Endometrial microvascular endothelial cells (primary cell): ENCODE measurements at regions not wholly inside any gene's neighbourhood (a gene's known extent, or its start where the extent isn't known, plus 50 kb on each side); places are given as distances from the start of the nearest gene placed in this dataset.
"Not testable (repeated sequence)": the region's sequence is repeated elsewhere in the genome, so short reads cannot be mapped to it uniquely, and the experiment has no call there.

Source experiments
- in situ Hi-C: cut with HindIII; loops from 2 replicates; pipeline ENCODE4 v1.10.0; 2017; ENCODE audit warnings: low sequenced_read_pairs, low pct_unique_long_range_greater_than_20kb; ENCODE audit errors: inconsistent ontology term

- in situ Hi-C loops: no loop called here
These were observed 505.4 kb downstream of the SUCLG1 start for GRCh38 chr2:83953697-83954096.

GRCh38 chr2:83951378-83951947, 507.6 kb downstream of the SUCLG1 start:
- in situ Hi-C loops: no loop called here

GRCh38 chr2:83949361-83949760, 509.7 kb downstream of the SUCLG1 start:
- in situ Hi-C loops: no loop called here

- in situ Hi-C loops: no loop called here
These were observed 514.9 kb downstream of the SUCLG1 start for GRCh38 chr2:83944191-83944590.

GRCh38 chr2:83943265-83943664, 515.8 kb downstream of the SUCLG1 start:
- in situ Hi-C loops: no loop called here

- in situ Hi-C loops: no loop called here
These were observed 517.2 kb downstream of the SUCLG1 start for GRCh38 chr2:83941886-83942285.

GRCh38 chr2:83933749-83934148, 525.3 kb downstream of the SUCLG1 start:
- in situ Hi-C loops: no loop called here

- in situ Hi-C loops: no loop called here
These were observed 535.5 kb downstream of the SUCLG1 start for GRCh38 chr2:83923531-83923930.

GRCh38 chr2:83916559-83916958, 542.5 kb downstream of the SUCLG1 start:
- in situ Hi-C loops: no loop called here

- in situ Hi-C loops: no loop called here
These were observed 543.7 kb downstream of the SUCLG1 start for GRCh38 chr2:83915381-83915780.

- in situ Hi-C loops: no loop called here
These were observed 550.3 kb downstream of the SUCLG1 start for GRCh38 chr2:83908750-83909149.

GRCh38 chr2:83901317-83901716, 557.8 kb downstream of the SUCLG1 start:
- in situ Hi-C loops: no loop called here

- in situ Hi-C loops: no loop called here
These were observed 558.2 kb downstream of the SUCLG1 start for GRCh38 chr2:83900862-83901261.

GRCh38 chr2:83899271-83899670, 559.8 kb downstream of the SUCLG1 start:
- in situ Hi-C loops: no loop called here

- in situ Hi-C loops: no loop called here
These were observed 564.1 kb downstream of the SUCLG1 start for GRCh38 chr2:83894976-83895375.

GRCh38 chr2:83887757-83888156, 571.3 kb downstream of the SUCLG1 start:
- in situ Hi-C loops: no loop called here

- in situ Hi-C loops: no loop called here
These were observed 580.0 kb downstream of the SUCLG1 start for GRCh38 chr2:83879127-83879526.

GRCh38 chr2:83877261-83877660, 581.8 kb downstream of the SUCLG1 start:
- in situ Hi-C loops: not testable (repeated sequence)

- in situ Hi-C loops: no loop called here
These were observed 584.2 kb downstream of the SUCLG1 start for GRCh38 chr2:83874712-83875430.

- in situ Hi-C loops: no loop called here
These were observed 585.0 kb downstream of the SUCLG1 start for GRCh38 chr2:83874066-83874465.

GRCh38 chr2:83873110-83873509, 586.0 kb downstream of the SUCLG1 start:
- in situ Hi-C loops: no loop called here
